ENCODE measurements at regions not wholly inside any gene's neighbourhood (a gene's known extent, or its start where the extent isn't known, plus 50 kb on each side); places are given as distances from the start of the nearest gene placed in this dataset.

GRCh38 chr20:58010666-58011065 lies 217.8 kb downstream of the ANKRD60 start:
- TF ChIP-seq CTCF (IDR thresholded peaks at IDR 0.05; ENCODE audit: low read depth, low read length), result no peak
- TF ChIP-seq EZH2phosphoT487 (IDR thresholded peaks at IDR 0.05; ENCODE audit: low read depth), result no peak
